ENCODE measurements at regions not wholly inside any gene's neighbourhood (a gene's known extent, or its start where the extent isn't known, plus 50 kb on each side); places are given as distances from the start of the nearest gene placed in this dataset.

DNA sequence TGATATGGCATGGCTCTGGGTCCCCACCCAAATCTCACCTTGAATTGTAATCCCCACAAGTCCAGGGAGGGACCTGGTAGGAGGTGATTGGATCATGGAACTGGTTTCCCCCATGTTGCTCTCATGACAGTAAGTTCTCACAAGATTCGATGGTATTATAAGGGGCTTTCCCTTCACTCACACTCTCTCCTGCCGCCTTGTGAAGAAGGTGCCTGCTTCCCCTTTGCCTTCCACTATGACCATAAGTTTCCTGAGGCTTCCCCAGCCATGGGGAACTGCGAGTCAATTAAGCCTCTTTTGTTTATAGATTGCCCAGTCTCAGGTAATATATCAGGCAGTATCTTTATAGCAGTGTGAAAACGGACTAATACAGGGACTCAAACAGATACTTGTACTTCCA lies 50.4 kb upstream of the ZNF532 start:
- TF ChIP-seq, protein P1, sequence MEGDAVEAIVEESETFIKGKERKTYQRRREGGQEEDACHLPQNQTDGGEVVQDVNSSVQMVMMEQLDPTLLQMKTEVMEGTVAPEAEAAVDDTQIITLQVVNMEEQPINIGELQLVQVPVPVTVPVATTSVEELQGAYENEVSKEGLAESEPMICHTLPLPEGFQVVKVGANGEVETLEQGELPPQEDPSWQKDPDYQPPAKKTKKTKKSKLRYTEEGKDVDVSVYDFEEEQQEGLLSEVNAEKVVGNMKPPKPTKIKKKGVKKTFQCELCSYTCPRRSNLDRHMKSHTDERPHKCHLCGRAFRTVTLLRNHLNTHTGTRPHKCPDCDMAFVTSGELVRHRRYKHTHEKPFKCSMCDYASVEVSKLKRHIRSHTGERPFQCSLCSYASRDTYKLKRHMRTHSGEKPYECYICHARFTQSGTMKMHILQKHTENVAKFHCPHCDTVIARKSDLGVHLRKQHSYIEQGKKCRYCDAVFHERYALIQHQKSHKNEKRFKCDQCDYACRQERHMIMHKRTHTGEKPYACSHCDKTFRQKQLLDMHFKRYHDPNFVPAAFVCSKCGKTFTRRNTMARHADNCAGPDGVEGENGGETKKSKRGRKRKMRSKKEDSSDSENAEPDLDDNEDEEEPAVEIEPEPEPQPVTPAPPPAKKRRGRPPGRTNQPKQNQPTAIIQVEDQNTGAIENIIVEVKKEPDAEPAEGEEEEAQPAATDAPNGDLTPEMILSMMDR (IDR thresholded peaks at IDR 0.05; ENCODE audit: insufficient read depth, low read depth, low read length), result no peak
- H3K4me3 ChIP-seq (ENCODE audit: low read depth, low read length), result no peak overlapping the region
- no peak for DNase-seq (ENCODE audit: low read depth)
